ENCODE measurements at regions not wholly inside any gene's neighbourhood (a gene's known extent, or its start where the extent isn't known, plus 50 kb on each side); places are given as distances from the start of the nearest gene placed in this dataset.

- no peak for DNase-seq (ENCODE audit: low read depth in 2 of 2)
Measured at GRCh38 chr6:150651808-150652470, 52.3 kb downstream of the PLEKHG1 start.

- DNase-seq (ENCODE audit: low read depth in 2 of 2): no peak
Measured at GRCh38 chr6:150652848-150653613, 53.3 kb downstream of the PLEKHG1 start.

GRCh38 chr6:150654608-150655007 is 54.9 kb downstream of the PLEKHG1 start:
- DNase-seq (ENCODE audit: low read depth in 2 of 2): no peak

- DNase-seq (ENCODE audit: low read depth in 2 of 2): no peak
Measured at GRCh38 chr6:150656156-150656555, 56.5 kb downstream of the PLEKHG1 start.

DNA sequence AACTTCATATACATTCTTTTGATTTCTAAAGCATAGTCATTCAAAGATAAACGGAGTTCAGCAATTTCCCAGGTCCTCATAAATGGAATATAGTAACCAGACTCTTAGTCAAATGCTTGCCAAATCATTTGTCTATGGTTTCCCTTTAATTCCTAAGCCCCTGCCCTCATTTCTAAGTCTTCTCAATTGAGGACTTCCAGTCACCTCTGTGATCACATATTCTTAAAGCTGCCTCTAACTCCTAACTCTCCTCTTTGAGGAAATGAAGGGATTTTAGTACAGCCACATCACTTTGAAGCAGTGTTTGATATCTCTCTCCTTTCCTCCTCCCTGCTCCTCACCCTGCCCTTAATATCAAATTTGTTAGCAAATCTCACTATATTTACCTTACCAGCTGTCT is 58.7 kb downstream of the PLEKHG1 start:
- no peak for DNase-seq (ENCODE audit: low read depth in 2 of 2)

DNA sequence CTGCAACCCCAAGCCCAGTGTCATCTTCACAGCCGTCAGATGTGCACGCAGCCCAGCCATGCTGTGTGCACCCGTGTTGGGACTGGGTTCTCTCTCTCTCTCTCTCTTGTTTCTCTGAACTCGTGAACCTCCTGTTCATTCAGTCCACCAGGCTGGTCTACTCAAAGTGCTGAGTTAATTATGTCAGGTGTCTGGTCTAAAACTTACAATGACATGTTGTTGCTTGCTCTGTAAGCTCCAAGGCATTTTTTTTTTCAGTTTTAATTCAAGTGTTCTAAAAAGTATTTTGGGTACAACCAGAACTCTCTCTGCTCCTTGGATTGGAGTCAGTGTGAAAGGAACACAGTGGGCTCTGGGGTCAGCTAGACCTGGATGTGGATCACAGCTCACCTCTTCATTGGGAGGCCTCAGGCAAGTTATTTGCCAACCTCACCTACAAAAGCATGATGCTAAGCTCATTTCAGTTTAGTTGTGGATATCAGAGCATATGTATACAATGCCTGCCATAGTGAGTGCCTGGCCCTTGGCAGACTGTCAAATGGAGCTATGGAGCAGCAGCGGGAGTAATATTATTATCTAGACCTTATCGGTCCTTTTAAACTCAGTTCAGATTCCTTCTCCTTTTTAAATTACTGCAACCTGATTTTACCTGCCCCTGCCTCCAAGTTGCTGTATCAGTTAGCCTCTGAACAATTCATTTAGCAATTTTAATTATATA is 59.5 kb downstream of the PLEKHG1 start:
- no peak for DNase-seq (ENCODE audit: low read depth in 2 of 2)

DNA sequence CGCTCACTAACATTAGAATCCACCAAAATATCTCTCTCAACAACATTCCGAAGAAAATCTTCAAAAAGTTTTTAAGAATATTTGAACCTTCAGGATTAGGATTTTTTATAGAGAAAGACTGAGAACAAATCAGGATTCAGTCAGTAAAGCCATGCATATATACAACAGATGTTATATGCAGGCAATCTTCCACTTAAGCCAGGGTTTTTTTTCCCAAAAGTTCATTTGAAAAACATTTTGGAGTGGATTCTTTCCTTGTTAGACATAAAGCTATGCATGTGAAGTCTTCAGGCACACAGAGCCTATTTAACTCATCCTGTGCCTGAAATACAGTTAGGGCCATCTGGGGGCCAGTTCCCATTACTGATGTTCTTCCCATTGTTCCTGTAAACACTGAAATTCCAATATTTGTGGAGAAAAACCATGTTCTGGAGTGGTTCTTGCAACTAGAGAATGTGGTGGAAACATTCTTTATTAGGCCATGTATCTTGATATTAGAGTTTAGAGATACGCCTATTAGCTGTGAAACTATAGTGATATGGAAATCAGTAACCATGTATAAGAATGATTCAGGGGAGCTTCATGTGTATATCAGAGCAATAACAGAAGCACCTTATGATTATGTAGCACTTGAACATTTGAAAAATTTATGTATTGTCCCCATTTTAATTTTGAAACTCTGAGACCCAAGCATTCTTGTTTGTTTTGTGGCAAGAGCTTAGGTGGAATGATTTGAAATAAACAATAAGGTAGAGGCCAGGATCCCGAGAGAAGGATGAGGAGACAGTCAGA is 61.7 kb downstream of the PLEKHG1 start:
- DNase-seq (ENCODE audit: low read depth in 2 of 2): no peak

DNA sequence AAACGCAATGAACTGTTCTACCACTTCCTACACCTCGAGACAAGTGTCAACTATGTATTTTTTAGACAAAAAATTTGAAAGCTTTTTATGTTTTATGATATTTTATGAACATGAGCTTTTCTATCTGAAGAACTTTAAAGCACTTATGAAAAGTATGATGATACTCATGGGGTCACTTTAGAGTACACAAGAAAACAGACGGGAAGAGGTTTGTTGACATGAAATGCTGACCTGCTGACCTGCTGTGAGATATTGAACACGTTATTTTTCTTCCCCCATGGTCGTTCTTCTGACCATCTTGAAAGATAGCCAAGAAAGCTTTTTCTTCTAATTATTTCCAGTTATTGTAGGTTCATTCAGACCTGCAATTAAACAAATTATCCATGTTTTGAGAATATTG is 63.1 kb downstream of the PLEKHG1 start:
- no peak for DNase-seq (ENCODE audit: low read depth in 2 of 2)

GRCh38 chr6:150664091-150664490 is 64.4 kb downstream of the PLEKHG1 start:
- DNase-seq (ENCODE audit: low read depth in 2 of 2): no peak

GRCh38 chr6:150666071-150666470 is 66.4 kb downstream of the PLEKHG1 start:
- DNase-seq (ENCODE audit: low read depth in 2 of 2): no peak

DNA sequence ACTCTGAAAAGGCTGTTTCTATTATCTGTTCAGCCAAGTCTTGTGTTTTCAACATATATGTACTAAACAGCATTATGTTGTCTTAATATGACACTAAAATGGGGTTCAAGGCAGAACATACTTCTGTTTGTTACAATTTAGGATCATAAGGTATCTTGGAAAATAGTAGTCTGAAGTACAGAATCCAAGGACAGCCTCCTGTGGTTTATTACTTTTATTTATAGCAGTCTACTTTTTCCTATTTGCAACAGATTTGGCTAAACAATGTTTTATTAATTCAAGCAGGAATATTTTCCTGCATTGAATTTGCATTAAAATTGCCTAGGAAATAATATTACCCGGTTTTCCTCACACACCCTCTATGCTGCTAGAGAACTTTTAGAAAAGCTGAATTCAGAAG is 67.7 kb downstream of the PLEKHG1 start:
- no peak for DNase-seq (ENCODE audit: low read depth in 2 of 2)

- DNase-seq (ENCODE audit: low read depth in 2 of 2): no peak
Measured at GRCh38 chr6:150667977-150668716, 68.5 kb downstream of the PLEKHG1 start.

DNA sequence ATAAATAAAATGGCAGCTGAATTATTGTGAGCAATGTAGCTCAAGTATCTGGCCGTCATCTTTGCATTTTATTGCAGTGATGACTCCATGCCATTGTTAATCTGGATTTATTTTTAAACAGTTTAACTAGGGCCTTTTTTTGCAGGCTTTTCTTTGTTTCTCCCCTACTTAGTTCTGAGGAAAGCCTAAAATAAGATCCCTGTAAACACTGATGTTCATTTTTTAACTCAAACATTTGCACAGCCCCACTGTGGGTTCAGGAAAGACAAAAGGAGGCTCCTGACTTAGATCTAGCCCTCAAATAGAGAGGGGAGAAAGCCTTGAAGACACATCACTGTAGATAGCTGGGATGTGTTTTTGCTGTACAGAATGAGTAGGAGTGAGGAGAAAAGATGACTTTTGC is 69.2 kb downstream of the PLEKHG1 start:
- no peak for DNase-seq (ENCODE audit: low read depth in 2 of 2)

DNA sequence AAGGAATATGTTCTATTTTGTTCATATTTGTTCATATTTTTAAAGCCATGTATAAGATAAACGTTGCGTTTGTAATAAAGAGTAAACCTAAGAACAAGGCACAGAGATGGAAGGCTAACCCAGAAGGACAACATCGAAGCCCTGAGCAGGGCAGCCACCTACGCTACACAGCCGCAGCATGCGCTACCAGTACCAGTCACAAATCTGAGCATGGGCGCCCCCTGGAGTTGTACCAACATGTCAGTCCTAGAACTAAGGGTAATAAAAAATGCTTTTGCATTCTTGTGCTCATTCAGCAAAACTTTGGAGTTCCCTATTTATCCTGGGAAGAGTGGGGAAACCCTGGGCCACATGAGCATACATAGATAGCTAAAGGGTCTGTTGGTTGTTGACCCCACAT is 70.6 kb downstream of the PLEKHG1 start:
- no peak for DNase-seq (ENCODE audit: low read depth in 2 of 2)

DNA sequence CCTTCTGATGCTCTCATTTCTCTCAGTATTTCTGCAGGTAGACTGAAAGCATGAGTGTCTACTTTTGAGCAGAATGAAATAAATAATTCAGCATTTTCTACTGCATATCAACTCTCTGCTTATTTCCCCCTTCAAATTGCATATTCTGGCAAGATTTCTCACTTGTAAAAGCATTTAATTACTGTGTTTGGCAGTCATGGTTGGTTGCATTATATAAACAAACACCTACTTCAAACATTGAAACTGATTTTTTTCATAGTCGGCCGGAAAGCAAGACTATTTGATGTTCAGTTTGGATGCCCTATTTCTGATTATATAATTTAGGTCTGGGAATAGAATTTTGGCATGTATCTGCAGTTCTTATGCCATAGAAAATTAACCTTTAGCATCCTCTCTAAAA is 73.1 kb downstream of the PLEKHG1 start:
- DNase-seq (ENCODE audit: low read depth in 2 of 2): no peak

- DNase-seq (ENCODE audit: low read depth in 2 of 2): no peak
Measured at GRCh38 chr6:150673720-150674346, 74.1 kb downstream of the PLEKHG1 start.

- no peak for DNase-seq (ENCODE audit: low read depth in 2 of 2)
Measured at GRCh38 chr6:150676344-150676743, 76.7 kb downstream of the PLEKHG1 start.

DNA sequence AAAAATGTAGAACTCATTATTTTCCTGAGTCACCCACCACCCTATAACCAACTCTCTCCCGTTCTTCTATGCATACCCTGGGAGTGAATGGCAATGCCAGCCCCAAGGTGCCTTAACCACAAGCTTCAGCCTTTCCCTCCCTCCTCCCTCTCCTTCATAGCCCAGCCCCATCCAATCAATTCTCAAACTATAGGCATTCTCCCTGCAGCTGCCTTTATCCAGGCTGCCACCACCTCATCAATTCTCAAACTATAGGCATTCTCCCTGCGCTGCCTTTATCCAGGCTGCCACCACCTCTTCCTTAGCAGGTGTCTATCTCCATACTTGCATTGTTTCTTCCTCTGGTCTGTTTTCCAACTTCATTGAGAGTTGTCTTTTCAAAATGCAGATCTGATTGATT is 77.1 kb downstream of the PLEKHG1 start:
- no peak for DNase-seq (ENCODE audit: low read depth in 2 of 2)

GRCh38 chr6:150680510-150680909 is 80.8 kb downstream of the PLEKHG1 start:
- no peak for DNase-seq (ENCODE audit: low read depth in 2 of 2)

- no peak for DNase-seq (ENCODE audit: low read depth in 2 of 2)
Measured at GRCh38 chr6:150681578-150682395, 82.1 kb downstream of the PLEKHG1 start.
